Activated CD8-positive, alpha-beta memory T cell treated with anti-CD3 and anti-CD28 coated beads for 36 hours (primary cell): ENCODE measurements at regions not wholly inside any gene's neighbourhood (a gene's known extent, or its start where the extent isn't known, plus 50 kb on each side); places are given as distances from the start of the nearest gene placed in this dataset.

Experiments used
- CTCF ChIA-PET: fragments of 350-600 bp; sonication (Branson Sonifier 250); formaldehyde crosslinking; loops from one replicate; lab custom pipeline; 2021; ENCODE audit warnings: antibody characterized with exemption; lab: Charles Lee
- POLR2A ChIA-PET: fragments of 350-600 bp; sonication (Branson Sonifier 250); formaldehyde crosslinking; loops from one replicate; lab custom pipeline; 2021; ENCODE audit warnings: antibody characterized with exemption; lab: Charles Lee

DNA sequence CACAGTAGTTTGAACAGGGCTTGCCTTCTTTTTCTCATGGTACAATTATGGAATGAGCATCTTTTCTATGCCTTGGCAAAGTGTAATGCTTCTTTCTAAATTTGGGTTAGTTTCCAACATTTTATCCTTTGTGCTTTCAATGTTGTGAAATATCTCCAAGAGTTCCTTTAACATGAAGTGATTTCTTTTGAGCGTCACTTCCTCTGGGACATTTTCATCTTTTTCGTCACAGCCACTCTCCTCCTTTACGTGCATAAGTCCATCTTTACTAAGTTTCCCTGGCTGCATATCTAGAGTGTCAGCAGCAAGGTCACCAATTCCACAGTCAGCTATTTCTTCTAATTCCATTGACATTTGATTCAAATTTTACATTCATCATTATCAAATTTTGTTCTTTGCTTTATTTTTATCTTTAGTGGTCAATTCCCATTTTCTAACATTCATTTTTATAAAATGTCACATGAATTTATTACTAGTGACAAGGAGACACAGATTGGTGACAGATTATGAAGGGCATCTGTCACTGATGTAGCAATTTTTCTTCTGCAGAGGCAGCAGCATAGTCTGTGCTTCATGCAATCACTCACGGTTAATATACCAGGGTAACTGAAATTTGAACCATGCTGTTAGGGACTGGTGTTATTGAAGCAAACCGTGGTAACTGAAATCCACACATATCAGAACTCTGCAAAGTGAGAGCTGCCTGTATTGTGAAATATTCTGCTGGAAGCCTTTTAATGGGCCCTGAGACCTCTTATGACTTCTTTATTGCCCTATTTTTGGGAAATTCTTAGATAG is 126.5 kb upstream of the THBS1 start:
- ChIA-PET CTCF (no interaction called here), POLR2A (no interaction called here)

GRCh38 chr15:39455471-39455991 is 125.3 kb upstream of the THBS1 start:
- ChIA-PET CTCF (no interaction called here), POLR2A (no interaction called here)

DNA sequence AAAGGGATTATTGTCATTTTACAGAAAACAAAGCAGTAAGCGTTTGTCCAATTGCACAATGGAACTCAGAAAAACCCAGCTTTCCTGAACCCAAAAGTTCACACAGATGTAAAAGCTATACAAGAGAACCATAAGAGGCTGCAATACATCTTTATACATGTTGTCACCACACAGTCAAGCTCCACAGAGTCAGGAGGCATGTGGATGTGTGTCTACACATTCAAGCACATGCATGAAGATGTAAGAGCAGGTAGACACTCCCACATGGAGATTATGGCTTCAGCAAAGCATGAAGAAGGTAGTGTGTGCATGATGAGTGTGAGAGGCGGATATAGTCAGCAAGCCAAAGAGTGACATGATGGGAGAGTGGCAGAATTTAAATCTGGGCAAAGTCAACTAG is 124.7 kb upstream of the THBS1 start:
- POLR2A ChIA-PET = no interaction called here
- CTCF ChIA-PET = no interaction called here

DNA sequence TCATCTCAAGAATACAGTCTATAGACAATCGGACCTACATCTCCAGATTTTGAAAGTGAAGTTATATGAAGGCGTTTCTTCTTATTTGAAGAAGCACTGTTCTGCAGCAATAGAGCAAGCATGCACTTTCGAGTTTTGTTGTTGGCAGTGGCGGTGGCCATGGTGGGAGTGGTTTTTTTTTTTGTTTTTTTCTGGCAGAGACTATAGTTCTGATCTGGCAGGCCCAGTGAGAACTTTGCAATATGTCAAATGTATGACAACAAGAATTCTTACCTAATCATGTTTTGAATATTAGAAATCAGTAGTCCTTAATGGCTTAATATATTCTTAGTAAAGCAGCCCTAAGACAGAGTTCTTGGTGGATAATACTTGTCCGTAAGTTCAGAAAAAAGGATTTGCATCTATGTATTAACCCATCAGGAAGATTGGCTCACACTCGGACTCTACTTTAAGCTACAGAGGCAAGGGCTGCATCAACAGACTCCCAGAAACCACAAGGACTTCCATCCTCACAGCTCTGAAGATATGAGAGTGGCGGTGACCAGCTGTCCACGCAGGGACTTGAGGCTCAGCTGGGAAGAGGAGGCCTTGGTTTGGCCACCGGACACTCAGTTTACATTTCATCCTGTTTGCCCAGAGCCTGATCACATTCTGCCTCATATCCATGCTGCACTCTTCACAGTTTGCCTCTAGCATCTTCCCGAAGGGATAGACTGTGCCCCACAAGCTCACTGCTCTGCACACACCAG is 124.1 kb upstream of the THBS1 start:
- CTCF ChIA-PET = no interaction called here
- POLR2A ChIA-PET = no interaction called here

GRCh38 chr15:39458131-39458530 is 122.7 kb upstream of the THBS1 start:
- ChIA-PET POLR2A (no interaction called here), CTCF (no interaction called here)

- CTCF ChIA-PET = no interaction called here
- POLR2A ChIA-PET = no interaction called here
Observed at GRCh38 chr15:39459548-39459947, 121.3 kb upstream of the THBS1 start.

- POLR2A ChIA-PET = no interaction called here
- CTCF ChIA-PET = no interaction called here
Observed at GRCh38 chr15:39460748-39461147, 120.1 kb upstream of the THBS1 start.

DNA sequence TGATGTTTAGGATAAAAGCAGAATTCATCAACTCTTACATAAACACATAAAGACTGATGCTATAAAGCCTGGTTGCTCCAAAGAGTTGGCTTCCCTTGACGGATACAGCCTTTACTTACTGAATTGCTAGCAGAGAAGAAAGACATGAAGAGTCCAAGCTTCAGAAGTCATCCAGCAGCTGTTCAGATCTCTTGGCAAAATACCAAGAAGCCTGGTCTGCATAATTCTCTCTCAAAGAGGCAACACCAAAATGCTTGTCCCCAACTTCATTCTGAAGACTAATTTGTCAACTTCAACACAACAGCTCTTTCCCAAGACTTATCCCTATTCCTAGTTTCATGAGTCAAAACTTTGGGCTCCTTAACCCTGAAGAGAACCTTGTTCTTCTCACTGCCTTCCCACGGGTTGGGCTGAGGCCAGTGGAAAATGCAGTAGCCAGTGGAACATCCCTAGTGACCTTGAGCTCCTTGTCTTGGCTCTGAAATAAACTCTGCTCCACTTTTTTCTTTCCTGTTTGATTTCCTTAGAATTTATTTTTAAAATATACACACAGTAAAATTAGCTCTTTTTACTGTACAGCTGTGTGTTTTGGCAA is 119.2 kb upstream of the THBS1 start:
- ChIA-PET POLR2A (no interaction called here), CTCF (no interaction called here)

DNA sequence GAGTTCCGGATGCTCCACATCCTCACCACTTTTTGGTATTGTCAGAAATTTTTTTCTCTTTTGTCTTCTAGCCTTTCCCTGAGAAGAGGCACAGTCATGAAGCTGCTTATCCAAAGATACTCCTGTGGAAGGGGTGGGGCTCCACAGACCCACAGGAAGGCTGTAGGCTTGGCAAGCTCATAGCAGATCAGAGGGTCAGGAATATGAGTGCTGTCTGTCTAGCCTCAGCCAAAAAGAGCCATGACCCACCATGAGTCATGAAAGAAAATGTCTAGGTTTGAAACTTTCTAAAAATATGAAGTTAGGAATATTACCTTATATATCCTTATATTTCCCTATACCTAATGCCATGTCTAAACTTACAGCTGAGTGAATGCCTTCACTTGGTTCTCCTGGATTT is 118.2 kb upstream of the THBS1 start:
- ChIA-PET CTCF (no interaction called here), POLR2A (no interaction called here)

GRCh38 chr15:39465843-39466749 is 114.8 kb upstream of the THBS1 start:
- POLR2A ChIA-PET = no interaction called here
- CTCF ChIA-PET = no interaction called here

DNA sequence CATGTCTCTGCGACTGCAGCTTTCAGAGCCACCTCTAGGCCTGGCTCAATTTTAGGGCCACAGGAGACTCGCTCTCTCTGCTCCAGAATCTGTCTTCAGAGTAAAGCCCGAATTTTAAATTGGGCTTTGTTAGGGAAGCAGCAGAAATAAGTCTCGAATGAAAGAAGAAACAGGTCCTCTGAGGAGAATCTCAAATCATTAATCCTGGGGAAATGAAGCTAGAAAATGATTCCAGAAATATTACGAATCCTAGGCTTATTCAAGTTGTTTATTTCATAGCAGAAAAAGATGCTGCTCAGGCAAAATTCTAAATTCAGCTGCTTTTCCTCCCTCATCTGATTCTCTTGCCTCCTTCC is 114.2 kb upstream of the THBS1 start:
- ChIA-PET POLR2A (no interaction called here), CTCF (no interaction called here)

DNA sequence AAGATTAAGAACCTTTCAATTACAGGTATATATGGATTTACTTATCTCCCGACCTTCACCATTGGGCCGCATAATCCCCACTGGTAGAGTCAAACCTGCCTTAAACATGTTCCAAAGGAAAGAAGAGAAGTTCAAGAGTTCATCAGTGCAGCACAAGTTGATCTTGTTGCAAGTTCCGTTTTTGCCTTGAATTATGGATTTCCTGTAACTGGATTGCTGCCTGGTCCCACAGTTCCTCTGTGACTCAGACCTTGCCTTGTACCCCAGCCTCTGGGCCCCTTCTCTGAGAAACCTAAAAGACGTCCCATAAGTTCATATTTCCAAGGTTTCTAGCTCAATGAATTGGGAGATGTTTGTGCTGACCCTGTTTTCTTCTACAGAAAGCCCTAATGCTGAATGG is 112.5 kb upstream of the THBS1 start:
- POLR2A ChIA-PET = no interaction called here
- CTCF ChIA-PET = no interaction called here

- CTCF ChIA-PET = no interaction called here
- POLR2A ChIA-PET = no interaction called here
Observed at GRCh38 chr15:39468828-39469227, 112.1 kb upstream of the THBS1 start.

GRCh38 chr15:39471785-39472574 is 108.9 kb upstream of the THBS1 start:
- POLR2A ChIA-PET = no interaction called here
- CTCF ChIA-PET = no interaction called here

- POLR2A ChIA-PET = no interaction called here
Observed at GRCh38 chr15:39472621-39473297, 108.1 kb upstream of the THBS1 start.

DNA sequence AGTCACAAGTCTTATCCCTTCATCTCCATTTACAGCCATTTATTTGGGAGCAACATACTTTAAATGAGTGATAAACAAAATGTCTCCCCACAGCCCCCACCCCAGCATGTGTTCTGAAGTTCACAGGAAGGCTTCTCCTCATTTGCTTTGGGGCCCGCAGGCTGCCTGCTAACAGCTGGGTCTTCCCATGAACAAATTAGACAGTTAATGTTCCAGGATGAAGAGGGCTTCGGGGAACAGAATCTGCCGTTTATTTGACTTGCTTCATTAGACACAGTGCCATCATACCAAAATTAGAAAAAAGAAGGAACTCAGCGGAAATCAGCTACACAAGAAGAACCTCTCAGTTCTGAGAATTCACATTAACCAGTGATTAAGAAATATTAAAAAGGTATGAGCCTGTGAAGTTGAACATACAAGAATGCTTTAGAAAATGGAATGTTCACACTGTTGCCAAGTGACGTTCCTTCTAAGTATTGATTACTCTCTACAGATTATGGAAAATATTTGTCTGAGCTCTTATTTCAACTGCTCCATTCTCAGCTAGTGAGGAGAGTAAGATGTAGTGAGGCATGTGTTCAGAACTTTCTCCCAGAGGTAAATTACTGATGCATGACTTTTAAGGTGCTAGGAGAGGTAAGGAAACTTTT is 107.5 kb upstream of the THBS1 start:
- CTCF ChIA-PET = no interaction called here
- POLR2A ChIA-PET = no interaction called here

More at GRCh38 chr15:39472621-39473297, 108.1 kb upstream of the THBS1 start:
- CTCF ChIA-PET = no interaction called here

GRCh38 chr15:39474657-39475056 is 106.2 kb upstream of the THBS1 start:
- CTCF ChIA-PET = no interaction called here
- POLR2A ChIA-PET = no interaction called here

- POLR2A ChIA-PET = no interaction called here
- CTCF ChIA-PET = interaction anchor here (0.7 kb wide), 1 partner anchor 14 kb away, joined by 3 read pairs; no protein-coding TSS in a partner anchor
Observed at GRCh38 chr15:39478996-39479395, 101.9 kb upstream of the THBS1 start.
